Mucosa of descending colon (tissue), 3 donors: ENCODE measurements at regions not wholly inside any gene's neighbourhood (a gene's known extent, or its start where the extent isn't known, plus 50 kb on each side); places are given as distances from the start of the nearest gene placed in this dataset.

Source experiments
- ATAC-seq: fragments of 200-7000 bp; cut with Tn5 transposase; one replicate; pipeline ENCODE4 v1.9.1; 2020; ENCODE audit warnings: mild to moderate bottlenecking, moderate library complexity
- DNase-seq, 3 donors: peaks; one replicate each; pipeline ENCODE4 v3.0.0-alpha.2; 2020
- H3K36me3 ChIP-seq: fragments of 200-600 bp; one replicate; pipeline ENCODE4 v1.8.0; 2021; ENCODE audit warnings: low read depth, mild to moderate bottlenecking
- H3K4me1 ChIP-seq: fragments of 200-600 bp; one replicate; pipeline ENCODE4 v1.8.0; 2021; ENCODE audit warnings: low read depth, mild to moderate bottlenecking
- H3K4me3 ChIP-seq: fragments of 200-600 bp; one replicate; pipeline ENCODE4 v1.8.0; 2021; ENCODE audit warnings: mild to moderate bottlenecking
- H3K9me3 ChIP-seq: fragments of 200-600 bp; one replicate; pipeline ENCODE4 v1.8.0; 2021; ENCODE audit warnings: mild to moderate bottlenecking
- CTCF ChIP-seq: fragments of 200-600 bp; IDR thresholded peaks from one replicate; pipeline ENCODE4 v1.8.0; 2022; ENCODE audit warnings: antibody characterized with exemption, mild to moderate bottlenecking
- intact Hi-C, 2 donors: fragments of 100-400 bp; cut with DNase I in 1 of 2; cut with micrococcal nuclease in 1 of 2; formaldehyde crosslinking; loops; one replicate each; pipeline versions ENCODE4 v1.11.0 to v1.11.1; 2022; cut with DNase I, micrococcal nuclease
- donor health status: DM: no; HTN: no; CAD: no; lungs with moderate emphysema.
- donor health status: DM: no; HTN: no; CAD: no.
- donor health status: DM: no; HTN: yes; CAD: no.

DNA sequence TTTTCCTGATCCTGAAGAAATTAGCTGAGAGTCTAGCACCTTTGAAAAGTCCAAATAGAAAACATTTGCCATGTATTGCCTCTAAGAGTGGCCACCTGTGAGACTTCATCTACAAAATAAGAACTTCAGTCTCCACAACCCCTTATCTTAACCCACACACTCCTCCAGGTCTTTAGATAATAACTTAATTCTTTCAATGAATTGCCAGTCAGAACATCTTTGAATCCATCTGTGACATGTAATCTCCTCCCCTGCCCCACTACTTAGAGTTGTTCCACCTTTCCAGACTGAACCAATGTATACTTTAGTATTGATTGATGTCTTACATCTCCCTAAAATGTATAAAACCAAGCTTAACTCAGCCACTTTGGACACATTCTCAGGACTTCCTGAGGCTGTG lies 84.4 kb upstream of the FAM171A1 start:
- H3K4me3 ChIP-seq, result no peak overlapping the region
- DNase-seq (no peak), ATAC-seq (no peak)
- no peaks in the 10 kb centered on the region for H3K4me1 ChIP-seq
- TF ChIP-seq CTCF, result no peak
- intact Hi-C loops, result no loop called here
- no peaks in the 10 kb centered on the region for H3K9me3 ChIP-seq
- H3K36me3 ChIP-seq, result no peaks in the 10 kb centered on the region

DNA sequence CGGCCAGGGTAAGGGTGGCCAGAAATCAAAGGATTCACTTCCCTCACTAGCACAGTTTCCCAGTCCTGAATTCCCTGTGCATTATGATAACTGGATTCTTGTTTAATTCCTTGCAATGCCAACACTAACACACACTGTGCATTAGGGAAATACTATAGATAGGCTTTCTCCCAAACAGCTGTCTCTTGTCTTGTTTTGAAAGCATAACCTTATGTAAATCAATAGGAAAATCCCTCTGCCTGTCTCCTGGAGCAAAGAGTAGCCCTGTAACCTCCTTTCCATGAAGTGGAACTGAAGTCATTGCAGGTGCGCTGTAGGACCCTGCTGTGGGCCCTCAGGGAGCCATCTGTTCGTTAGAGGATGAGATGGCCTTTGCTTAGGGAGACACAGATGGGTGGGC lies 82.8 kb upstream of the FAM171A1 start:
- DNase-seq (no peak), ATAC-seq (no peak)
- Histone ChIP-seq H3K4me3 (no peak overlapping the region), H3K9me3 (no peaks in the 10 kb centered on the region), H3K36me3 (no peaks in the 10 kb centered on the region), H3K4me1 (no peaks in the 10 kb centered on the region)
- intact Hi-C loops, result no loop called here
- no peak for TF ChIP-seq CTCF

DNA sequence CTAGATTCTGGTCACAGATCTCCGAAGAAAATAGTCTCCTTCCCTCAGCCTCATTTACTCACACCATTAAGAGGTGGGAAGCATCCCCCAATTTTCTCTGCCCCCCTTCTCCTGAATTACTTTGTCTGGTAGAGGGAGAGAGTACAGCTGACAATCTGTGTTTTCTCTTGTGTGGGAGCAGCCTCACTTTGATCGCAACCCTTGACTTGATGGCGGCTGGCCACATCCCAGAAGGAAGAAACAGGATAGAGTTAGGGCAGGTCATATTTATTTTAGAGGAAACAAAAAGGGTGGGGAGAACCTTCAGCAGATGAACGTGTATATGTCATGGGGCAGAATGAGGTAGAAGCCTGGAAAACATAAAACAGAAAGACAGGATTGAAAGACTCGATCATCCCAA lies 82.4 kb upstream of the FAM171A1 start:
- no peak overlapping the region for H3K4me3 ChIP-seq
- H3K9me3 ChIP-seq, result no peaks in the 10 kb centered on the region
- TF ChIP-seq CTCF, result no peak
- no peaks in the 10 kb centered on the region for H3K4me1 ChIP-seq
- H3K36me3 ChIP-seq, result no peaks in the 10 kb centered on the region
- intact Hi-C loops, result no loop called here
- DNase-seq (no peak), ATAC-seq (peak; percentile 48)

DNA sequence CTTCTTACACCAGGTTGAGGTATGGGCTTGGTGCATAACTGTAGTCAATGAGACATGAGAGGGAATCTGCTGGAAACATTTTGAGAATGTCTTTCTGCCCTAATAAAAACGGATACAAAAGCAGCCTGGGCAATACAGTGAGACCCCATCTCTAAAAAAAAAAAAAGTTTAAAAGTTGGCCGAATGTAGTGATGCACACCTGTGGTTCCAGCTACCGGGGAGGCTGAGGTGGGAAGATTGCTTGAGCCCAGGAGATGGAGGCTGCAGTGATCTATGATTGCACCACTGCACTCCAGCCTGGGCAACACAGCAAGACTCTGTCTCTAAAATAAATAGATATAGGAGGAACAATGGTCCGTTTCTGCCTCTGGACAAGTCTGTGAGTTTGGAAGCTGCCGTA lies 81.5 kb upstream of the FAM171A1 start:
- H3K36me3 ChIP-seq, result no peaks in the 10 kb centered on the region
- DNase-seq (no peak), ATAC-seq (no peak)
- intact Hi-C loops, result no loop called here
- H3K9me3 ChIP-seq, result no peaks in the 10 kb centered on the region
- H3K4me1 ChIP-seq, result no peaks in the 10 kb centered on the region
- TF ChIP-seq CTCF, result no peak
- H3K4me3 ChIP-seq, result no peak overlapping the region

GRCh38 chr10:15451137-15452094 lies 80.3 kb upstream of the FAM171A1 start:
- Histone ChIP-seq H3K4me3 (no peak overlapping the region), H3K4me1 (no peaks in the 10 kb centered on the region), H3K36me3 (no peaks in the 10 kb centered on the region), H3K9me3 (no peaks in the 10 kb centered on the region)
- no peak for TF ChIP-seq CTCF
- intact Hi-C loops, result no loop called here
- ATAC-seq, result no peak
- no peak for DNase-seq
